ENCODE measurements at regions not wholly inside any gene's neighbourhood (a gene's known extent, or its start where the extent isn't known, plus 50 kb on each side); places are given as distances from the start of the nearest gene placed in this dataset.

DNA sequence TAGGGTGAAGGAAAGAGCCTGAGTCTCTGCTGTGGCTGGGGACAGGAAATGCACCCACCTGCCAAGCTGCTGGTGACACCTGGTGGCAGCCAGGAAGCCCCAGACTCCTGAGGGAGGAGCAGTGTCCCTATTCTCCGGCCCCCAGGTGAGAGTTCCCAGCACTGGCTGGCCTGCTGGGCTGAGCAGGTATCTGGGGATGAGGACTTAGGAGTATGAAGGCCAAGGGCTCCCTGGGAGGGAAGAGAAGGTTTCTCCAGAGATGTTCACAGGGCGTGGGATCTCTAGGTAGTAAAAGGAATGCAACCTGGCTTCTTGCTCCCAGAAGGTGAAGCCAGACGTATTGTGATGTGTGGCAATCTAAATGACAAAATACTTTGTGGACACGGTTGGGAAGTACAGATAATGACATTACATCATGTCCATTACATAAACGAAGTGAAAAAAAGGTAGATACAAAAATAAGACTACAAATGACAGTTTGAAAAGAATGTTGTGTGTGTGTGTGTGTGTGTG, 75.8 kb upstream of the SLC1A4 start:
- TF ChIP-seq, protein P1, sequence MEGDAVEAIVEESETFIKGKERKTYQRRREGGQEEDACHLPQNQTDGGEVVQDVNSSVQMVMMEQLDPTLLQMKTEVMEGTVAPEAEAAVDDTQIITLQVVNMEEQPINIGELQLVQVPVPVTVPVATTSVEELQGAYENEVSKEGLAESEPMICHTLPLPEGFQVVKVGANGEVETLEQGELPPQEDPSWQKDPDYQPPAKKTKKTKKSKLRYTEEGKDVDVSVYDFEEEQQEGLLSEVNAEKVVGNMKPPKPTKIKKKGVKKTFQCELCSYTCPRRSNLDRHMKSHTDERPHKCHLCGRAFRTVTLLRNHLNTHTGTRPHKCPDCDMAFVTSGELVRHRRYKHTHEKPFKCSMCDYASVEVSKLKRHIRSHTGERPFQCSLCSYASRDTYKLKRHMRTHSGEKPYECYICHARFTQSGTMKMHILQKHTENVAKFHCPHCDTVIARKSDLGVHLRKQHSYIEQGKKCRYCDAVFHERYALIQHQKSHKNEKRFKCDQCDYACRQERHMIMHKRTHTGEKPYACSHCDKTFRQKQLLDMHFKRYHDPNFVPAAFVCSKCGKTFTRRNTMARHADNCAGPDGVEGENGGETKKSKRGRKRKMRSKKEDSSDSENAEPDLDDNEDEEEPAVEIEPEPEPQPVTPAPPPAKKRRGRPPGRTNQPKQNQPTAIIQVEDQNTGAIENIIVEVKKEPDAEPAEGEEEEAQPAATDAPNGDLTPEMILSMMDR (IDR thresholded peaks at IDR 0.05) = peak in 1 of 12 donors; percentile 6
- no peak for TF ChIP-seq POLR2A (IDR thresholded peaks at IDR 0.05)
